Upper lobe of left lung (tissue), 6 donors: ENCODE measurements at regions not wholly inside any gene's neighbourhood (a gene's known extent, or its start where the extent isn't known, plus 50 kb on each side); places are given as distances from the start of the nearest gene placed in this dataset.

Experiments used
- ATAC-seq, 2 donors: fragments of 200-7000 bp; cut with Tn5 transposase; one replicate each; pipeline ENCODE4 v1.9.1; 2022; ENCODE audit warnings: mild to moderate bottlenecking in 2 of 2, moderate library complexity in 2 of 2; ENCODE audit not compliant: low FRiP score in 2 of 2
- DNase-seq, 2 donors: peaks; one replicate each; pipeline ENCODE4 v3.0.0-alpha.2; 2019 to 2020
- H3K27ac ChIP-seq, 4 donors: fragments of 200-600 bp; sonication (generic); one replicate each; pipeline ENCODE4 v1.5.1; 2016 to 2019
- H3K27me3 ChIP-seq, 4 donors: fragments of 200-600 bp; sonication (generic); one replicate each; pipeline ENCODE4 v1.5.1; 2017 to 2019
- H3K36me3 ChIP-seq, 4 donors: fragments of 200-600 bp; sonication (generic); one replicate each; pipeline ENCODE4 v1.5.1; 2016 to 2019
- H3K4me1 ChIP-seq, 4 donors: fragments of 200-600 bp; sonication (generic); one replicate each; pipeline ENCODE4 v1.5.1; 2018 to 2019
- H3K4me3 ChIP-seq, 4 donors: fragments of 200-600 bp; sonication (generic); one replicate each; pipeline ENCODE4 v1.5.1; 2017 to 2019; ENCODE audit warnings: mild to moderate bottlenecking in 2 of 4, moderate library complexity in 1 of 4
- H3K9me3 ChIP-seq, 4 donors: fragments of 200-600 bp; sonication (generic); one replicate each; pipeline ENCODE4 v1.5.1; 2018 to 2019
- EP300 ChIP-seq, 4 donors: sonication (generic); formaldehyde crosslinking; IDR thresholded peaks; one replicate each; pipeline ENCODE4 v1.5.1; 2017; ENCODE audit warnings: antibody characterized with exemption in 4 of 4, control low read depth in 2 of 4
- POLR2A ChIP-seq, 4 donors: fragments of 450-650 bp; IDR thresholded peaks; one replicate each; pipeline ENCODE4 v1.5.1; 2016 to 2017; ENCODE audit warnings: antibody characterized with exemption in 4 of 4, mild to moderate bottlenecking in 2 of 4
- POLR2AphosphoS5 ChIP-seq, 2 donors: sonication (generic); formaldehyde crosslinking; IDR thresholded peaks; one replicate each; pipeline ENCODE4 v1.5.1; 2017; ENCODE audit warnings: antibody characterized with exemption in 2 of 2
- WGBS, 2 donors: methylation state at CpG; one replicate each; pipeline ENCODE4 v1.1.5; 2017 to 2018; 5-methylcytosine and 5-hydroxymethylcytosine counted together
- TF ChIP-seq, protein P1 (sequence below), 6 experiments: fragments of 450-650 bp in 4 of 6; fragments of 200-600 bp in 2 of 6; sonication (generic) in 2 of 6; IDR thresholded peaks; one replicate each; pipeline ENCODE4 v1.5.1; 2016 to 2019; ENCODE audit warnings: antibody characterized with exemption in 6 of 6
- donor health status: DM: no; HTN: no; CAD: no; lungs with moderate emphysema.
- donor health status: DM: no; HTN: yes; CAD: no; lungs with severe emphysema.

DNA sequence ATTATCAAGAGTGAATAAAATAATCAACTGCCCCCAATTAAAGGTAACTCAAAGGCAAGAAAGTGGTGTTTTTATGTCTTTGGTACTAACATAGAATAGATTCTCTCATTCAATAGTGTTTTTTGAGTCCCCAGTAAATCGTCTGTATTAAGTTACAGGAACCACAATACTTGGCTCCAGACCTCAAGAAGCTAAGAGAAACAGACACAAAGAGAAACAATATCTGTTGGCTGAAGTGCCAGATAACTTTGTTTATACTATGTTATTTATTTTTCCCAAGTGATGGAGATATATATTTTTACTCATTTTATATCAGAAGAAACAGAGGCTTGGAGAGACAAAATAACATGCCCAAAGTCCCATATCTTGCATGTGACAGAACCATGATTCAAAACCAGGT is 201.7 kb upstream of the HNRNPA3 start:
- peaks cover 0 to 5% (median 0%) of the 10 kb centered on the region in 4 donors for H3K9me3 ChIP-seq
- H3K27ac ChIP-seq = no peak overlapping the region
- no peaks in the 10 kb centered on the region for H3K27me3 ChIP-seq
- 9 to 18% methylated on average over 1 of the region's 1 CpG for WGBS, 2 donors
- ATAC-seq (no peak), DNase-seq (no peak)
- TF ChIP-seq POLR2AphosphoS5 (IDR thresholded peaks at IDR 0.05) = no peak
- TF ChIP-seq EP300 (IDR thresholded peaks at IDR 0.05) = no peak
- TF ChIP-seq, protein P1, sequence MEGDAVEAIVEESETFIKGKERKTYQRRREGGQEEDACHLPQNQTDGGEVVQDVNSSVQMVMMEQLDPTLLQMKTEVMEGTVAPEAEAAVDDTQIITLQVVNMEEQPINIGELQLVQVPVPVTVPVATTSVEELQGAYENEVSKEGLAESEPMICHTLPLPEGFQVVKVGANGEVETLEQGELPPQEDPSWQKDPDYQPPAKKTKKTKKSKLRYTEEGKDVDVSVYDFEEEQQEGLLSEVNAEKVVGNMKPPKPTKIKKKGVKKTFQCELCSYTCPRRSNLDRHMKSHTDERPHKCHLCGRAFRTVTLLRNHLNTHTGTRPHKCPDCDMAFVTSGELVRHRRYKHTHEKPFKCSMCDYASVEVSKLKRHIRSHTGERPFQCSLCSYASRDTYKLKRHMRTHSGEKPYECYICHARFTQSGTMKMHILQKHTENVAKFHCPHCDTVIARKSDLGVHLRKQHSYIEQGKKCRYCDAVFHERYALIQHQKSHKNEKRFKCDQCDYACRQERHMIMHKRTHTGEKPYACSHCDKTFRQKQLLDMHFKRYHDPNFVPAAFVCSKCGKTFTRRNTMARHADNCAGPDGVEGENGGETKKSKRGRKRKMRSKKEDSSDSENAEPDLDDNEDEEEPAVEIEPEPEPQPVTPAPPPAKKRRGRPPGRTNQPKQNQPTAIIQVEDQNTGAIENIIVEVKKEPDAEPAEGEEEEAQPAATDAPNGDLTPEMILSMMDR (IDR thresholded peaks at IDR 0.05) = no peak
- TF ChIP-seq POLR2A (IDR thresholded peaks at IDR 0.05) = no peak
- H3K4me1 ChIP-seq = no peaks in the 10 kb centered on the region
- H3K36me3 ChIP-seq = no peaks in the 10 kb centered on the region
- no peak overlapping the region for H3K4me3 ChIP-seq

DNA sequence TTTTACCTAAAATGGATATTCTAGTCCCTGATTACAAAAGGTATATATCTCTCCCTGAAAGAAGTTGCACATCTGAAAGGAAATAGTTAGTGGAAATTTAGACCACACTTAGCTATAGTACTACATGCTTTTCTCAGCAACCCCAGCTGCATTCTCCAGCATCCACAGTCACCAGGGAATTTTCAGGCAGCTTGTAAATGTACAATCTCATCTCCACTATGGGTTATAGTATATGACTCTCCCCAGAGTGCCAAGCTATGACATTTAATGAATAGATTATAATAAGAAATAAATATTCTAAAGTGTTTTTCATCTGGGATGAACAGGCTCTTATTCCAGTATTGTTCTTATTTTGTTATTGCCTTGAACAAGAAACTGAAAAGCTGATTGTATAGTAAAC is 197.6 kb upstream of the HNRNPA3 start:
- H3K27me3 ChIP-seq = no peaks in the 10 kb centered on the region
- TF ChIP-seq POLR2A (IDR thresholded peaks at IDR 0.05) (no peak), EP300 (IDR thresholded peaks at IDR 0.05) (no peak), POLR2AphosphoS5 (IDR thresholded peaks at IDR 0.05) (no peak)
- TF ChIP-seq, protein P1 (IDR thresholded peaks at IDR 0.05) = no peak
- H3K27ac ChIP-seq = no peak overlapping the region
- H3K36me3 ChIP-seq = no peaks in the 10 kb centered on the region
- no peaks in the 10 kb centered on the region for H3K9me3 ChIP-seq
- ATAC-seq = no peak
- DNase-seq = no peak
- no peaks in the 10 kb centered on the region for H3K4me1 ChIP-seq
- H3K4me3 ChIP-seq = no peak overlapping the region

DNA sequence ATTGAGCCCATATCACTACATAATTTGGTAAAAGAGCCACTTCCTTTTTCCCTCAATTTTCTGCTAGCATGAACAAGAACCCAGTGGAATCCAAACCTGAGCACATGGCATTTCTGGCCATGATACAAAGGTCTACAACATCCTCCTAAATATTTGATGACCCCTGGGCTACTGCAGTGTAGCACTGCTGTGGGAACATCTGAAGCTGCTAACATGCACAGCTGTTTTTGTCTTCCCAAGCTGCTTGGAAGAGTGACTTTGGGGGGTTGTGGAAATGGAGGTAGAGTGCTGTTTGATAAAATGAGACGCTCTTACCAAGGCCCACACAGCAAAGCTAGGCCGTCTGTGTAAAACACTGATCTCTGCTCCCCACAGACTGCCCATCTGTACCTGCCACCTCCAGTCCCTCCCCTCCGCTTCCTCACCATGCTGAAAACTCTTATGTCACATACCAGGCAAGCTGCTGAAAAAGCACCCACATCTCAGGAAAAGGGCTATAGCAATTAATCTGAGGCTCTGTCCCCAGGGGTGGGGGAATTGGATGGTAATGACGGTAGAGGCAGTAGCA is 197.2 kb upstream of the HNRNPA3 start:
- ATAC-seq (no peak), DNase-seq (no peak)
- Histone ChIP-seq H3K9me3 (no peaks in the 10 kb centered on the region), H3K4me1 (no peaks in the 10 kb centered on the region), H3K4me3 (no peak overlapping the region), H3K36me3 (no peaks in the 10 kb centered on the region), H3K27me3 (no peaks in the 10 kb centered on the region), H3K27ac (no peak overlapping the region)
- no peak for TF ChIP-seq POLR2A (IDR thresholded peaks at IDR 0.05)
- TF ChIP-seq, protein P1 (IDR thresholded peaks at IDR 0.05) = no peak
- no peak for TF ChIP-seq EP300 (IDR thresholded peaks at IDR 0.05)
- no peak for TF ChIP-seq POLR2AphosphoS5 (IDR thresholded peaks at IDR 0.05)
- 66 to 87% methylated on average over 4 of the region's 4 CpGs for WGBS, 2 donors

- Histone ChIP-seq H3K9me3 (no peaks in the 10 kb centered on the region), H3K27ac (no peak overlapping the region), H3K4me1 (no peaks in the 10 kb centered on the region), H3K4me3 (no peak overlapping the region), H3K27me3 (no peaks in the 10 kb centered on the region), H3K36me3 (no peaks in the 10 kb centered on the region)
- ATAC-seq = no peak
- WGBS, 2 donors = 76 to 81% methylated on average over 5 of the region's 5 CpGs
- TF ChIP-seq, protein P1 (IDR thresholded peaks at IDR 0.05) = no peak
- TF ChIP-seq POLR2A (IDR thresholded peaks at IDR 0.05) = no peak
- no peak for TF ChIP-seq POLR2AphosphoS5 (IDR thresholded peaks at IDR 0.05)
- no peak for TF ChIP-seq EP300 (IDR thresholded peaks at IDR 0.05)
- DNase-seq = no peak
These were observed 192.0 kb upstream of the HNRNPA3 start for GRCh38 chr2:177020524-177021119.
